ENCODE measurements at regions not wholly inside any gene's neighbourhood (a gene's known extent, or its start where the extent isn't known, plus 50 kb on each side); places are given as distances from the start of the nearest gene placed in this dataset.

- H3K36me3 ChIP-seq (ENCODE audit: control insufficient read depth in 2 of 2, insufficient read depth in 2 of 2, low read length in 1 of 2) = no peaks in the 10 kb centered on the region
- no peak overlapping the region for H3K9ac ChIP-seq (ENCODE audit: control insufficient read depth, insufficient read depth, low read length)
- FAIRE-seq (no peak), DNase-seq (ENCODE audit: low read depth, low spot score) (no peak), ATAC-seq (no peak)
- no peak overlapping the region for H3K27ac ChIP-seq (ENCODE audit: control insufficient read depth, insufficient read depth)
- H2AFZ ChIP-seq (ENCODE audit: control insufficient read depth, low read depth, low read length) = no peak overlapping the region
- no TSS peak for BruUV-seq (replicated peaks)
- in situ Hi-C loops (cut with MboI) = no loop called here
- H3K27me3 ChIP-seq (replicated peaks in 1 of 2; ENCODE audit: control insufficient read depth in 2 of 2, insufficient read depth in 2 of 2, low read length in 1 of 2) = no peaks in the 10 kb centered on the region; a peak in 1 of 4 replicates
- CTCF ChIA-PET = interaction anchor here (0.9 kb wide), 1 partner anchor 16 kb away, joined by 3 read pairs; no protein-coding TSS in a partner anchor
- H3K9me3 ChIP-seq (replicated peaks; ENCODE audit: control insufficient read depth, insufficient read depth, low read length) = no peaks in the 10 kb centered on the region; the same call in 2 of the 3 replicates
- no peaks in the 10 kb centered on the region for H4K20me1 ChIP-seq (ENCODE audit: control insufficient read depth, insufficient read depth)
- intact Hi-C loops (cut with micrococcal nuclease; ENCODE audit: unreplicated experiment) = no loop called here
- no peak overlapping the region for H3K4me3 ChIP-seq
- WGBS (ENCODE audit: insufficient coverage, insufficient replicate concordance, low lambda C conversion rate, missing lambda C conversion rate) = 25% methylated on average over 3 of the region's 3 CpGs
- H3K79me2 ChIP-seq (ENCODE audit: control insufficient read depth, insufficient read depth, low read length) = no peaks in the 10 kb centered on the region
- POLR2A ChIA-PET = interaction anchor here (1.3 kb wide), 1 partner anchor 16 kb away, joined by 3 read pairs; no protein-coding TSS in a partner anchor
- no peak overlapping the region for H3K4me2 ChIP-seq (ENCODE audit: control insufficient read depth, insufficient read depth)
- TF ChIP-seq ZSCAN29 (IDR thresholded peaks at IDR 0.05) = no peak
- peak; percentile 52; the same call in 1 of the 2 replicates for TF ChIP-seq SPI1 (IDR thresholded peaks at IDR 0.05; ENCODE audit: borderline replicate concordance, insufficient read depth, low read depth, low read length)
- SMC1A ChIA-PET (ENCODE audit: uncharacterized antibody, unreplicated experiment) = interaction anchor here (0.8 kb wide), 1 partner anchor 9 kb away, joined by 3 read pairs; no protein-coding TSS in a partner anchor
- RAD21 ChIA-PET (ENCODE audit: unreplicated experiment) = no interaction called here
- peaks cover 3% of the 10 kb centered on the region; the same call in 1 of the 2 replicates for H3K4me1 ChIP-seq (ENCODE audit: control insufficient read depth, insufficient read depth, low read length)
Observed at GRCh38 chr2:133968446-133968845, 285.4 kb upstream of the MGAT5 start.

GRCh38 chr2:133970641-133971040, 283.2 kb upstream of the MGAT5 start:
- H2AFZ ChIP-seq (ENCODE audit: control insufficient read depth, low read depth, low read length) = no peak overlapping the region
- no peak overlapping the region for H3K9ac ChIP-seq (ENCODE audit: control insufficient read depth, insufficient read depth, low read length)
- H3K79me2 ChIP-seq (ENCODE audit: control insufficient read depth, insufficient read depth, low read length) = no peaks in the 10 kb centered on the region
- H4K20me1 ChIP-seq (ENCODE audit: control insufficient read depth, insufficient read depth) = no peaks in the 10 kb centered on the region
- intact Hi-C loops (cut with micrococcal nuclease; ENCODE audit: unreplicated experiment) = no loop called here
- no TSS peak for BruUV-seq (replicated peaks)
- in situ Hi-C loops (cut with MboI) = no loop called here
- no peaks in the 10 kb centered on the region; a peak in 1 of 4 replicates for H3K27me3 ChIP-seq (replicated peaks in 1 of 2; ENCODE audit: control insufficient read depth in 2 of 2, insufficient read depth in 2 of 2, low read length in 1 of 2)
- no peaks in the 10 kb centered on the region for H3K36me3 ChIP-seq (ENCODE audit: control insufficient read depth in 2 of 2, insufficient read depth in 2 of 2, low read length in 1 of 2)
- H3K27ac ChIP-seq (ENCODE audit: control insufficient read depth, insufficient read depth) = no peak overlapping the region
- ChIA-PET RAD21 (ENCODE audit: unreplicated experiment) (no interaction called here), CTCF (no interaction called here), POLR2A (no interaction called here), SMC1A (ENCODE audit: uncharacterized antibody, unreplicated experiment) (no interaction called here)
- H3K4me2 ChIP-seq (ENCODE audit: control insufficient read depth, insufficient read depth) = no peak overlapping the region
- H3K9me3 ChIP-seq (replicated peaks; ENCODE audit: control insufficient read depth, insufficient read depth, low read length) = no peaks in the 10 kb centered on the region; the same call in 2 of the 3 replicates
- FAIRE-seq (no peak), ATAC-seq (no peak), DNase-seq (ENCODE audit: low read depth, low spot score) (no peak)
- WGBS (ENCODE audit: insufficient coverage, insufficient replicate concordance, low lambda C conversion rate, missing lambda C conversion rate) = 18% methylated on average over 6 of the region's 6 CpGs
- peaks cover 3% of the 10 kb centered on the region; the same call in 1 of the 2 replicates for H3K4me1 ChIP-seq (ENCODE audit: control insufficient read depth, insufficient read depth, low read length)
- H3K4me3 ChIP-seq = no peak overlapping the region
- TF ChIP-seq BACH1 (IDR thresholded peaks at IDR 0.05; ENCODE audit: borderline replicate concordance) (no peak), CREB1 (IDR thresholded peaks at IDR 0.05; ENCODE audit: low read depth) (no peak), SIN3A (IDR thresholded peaks at IDR 0.05; ENCODE audit: low read depth, low read length) (no peak), LARP7 (IDR thresholded peaks at IDR 0.05) (no peak), ZNF274 (IDR thresholded peaks at IDR 0.05; ENCODE audit: insufficient read depth, insufficient read length) (no peak), ZBED1 (IDR thresholded peaks at IDR 0.05; ENCODE audit: borderline replicate concordance) (no peak), SPI1 (IDR thresholded peaks at IDR 0.05; ENCODE audit: borderline replicate concordance, insufficient read depth, low read depth, low read length) (no peak), TCF3 (IDR thresholded peaks at IDR 0.05; ENCODE audit: borderline replicate concordance, insufficient read depth, low read depth, low read length) (no peak), HDAC2 (IDR thresholded peaks at IDR 0.05) (no peak), IKZF1 (conservative IDR thresholded peaks at IDR 0.05) (no peak), CREM (IDR thresholded peaks at IDR 0.05; ENCODE audit: low read depth) (no peak), NR2C1 (IDR thresholded peaks at IDR 0.05) (no peak), GABPA (IDR thresholded peaks at IDR 0.05; ENCODE audit: low read depth) (no peak), MTA2 (IDR thresholded peaks at IDR 0.05; ENCODE audit: low read depth) (no peak)
- TF ChIP-seq, protein P1, sequence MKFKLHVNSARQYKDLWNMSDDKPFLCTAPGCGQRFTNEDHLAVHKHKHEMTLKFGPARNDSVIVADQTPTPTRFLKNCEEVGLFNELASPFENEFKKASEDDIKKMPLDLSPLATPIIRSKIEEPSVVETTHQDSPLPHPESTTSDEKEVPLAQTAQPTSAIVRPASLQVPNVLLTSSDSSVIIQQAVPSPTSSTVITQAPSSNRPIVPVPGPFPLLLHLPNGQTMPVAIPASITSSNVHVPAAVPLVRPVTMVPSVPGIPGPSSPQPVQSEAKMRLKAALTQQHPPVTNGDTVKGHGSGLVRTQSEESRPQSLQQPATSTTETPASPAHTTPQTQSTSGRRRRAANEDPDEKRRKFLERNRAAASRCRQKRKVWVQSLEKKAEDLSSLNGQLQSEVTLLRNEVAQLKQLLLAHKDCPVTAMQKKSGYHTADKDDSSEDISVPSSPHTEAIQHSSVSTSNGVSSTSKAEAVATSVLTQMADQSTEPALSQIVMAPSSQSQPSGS (IDR thresholded peaks at IDR 0.05; ENCODE audit: low read length) = no peak
- TF ChIP-seq, protein P2, sequence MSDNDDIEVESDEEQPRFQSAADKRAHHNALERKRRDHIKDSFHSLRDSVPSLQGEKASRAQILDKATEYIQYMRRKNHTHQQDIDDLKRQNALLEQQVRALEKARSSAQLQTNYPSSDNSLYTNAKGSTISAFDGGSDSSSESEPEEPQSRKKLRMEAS (IDR thresholded peaks at IDR 0.05; ENCODE audit: low read depth, low read length) = no peak
- TF ChIP-seq, protein P3, sequence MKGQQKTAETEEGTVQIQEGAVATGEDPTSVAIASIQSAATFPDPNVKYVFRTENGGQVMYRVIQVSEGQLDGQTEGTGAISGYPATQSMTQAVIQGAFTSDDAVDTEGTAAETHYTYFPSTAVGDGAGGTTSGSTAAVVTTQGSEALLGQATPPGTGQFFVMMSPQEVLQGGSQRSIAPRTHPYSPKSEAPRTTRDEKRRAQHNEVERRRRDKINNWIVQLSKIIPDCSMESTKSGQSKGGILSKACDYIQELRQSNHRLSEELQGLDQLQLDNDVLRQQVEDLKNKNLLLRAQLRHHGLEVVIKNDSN (IDR thresholded peaks at IDR 0.05; ENCODE audit: borderline replicate concordance, extremely low read length, insufficient read depth, low read depth, low read length) = no peak

Measured in GM12878 (cell line).